ENCODE measurements at regions not wholly inside any gene's neighbourhood (a gene's known extent, or its start where the extent isn't known, plus 50 kb on each side); places are given as distances from the start of the nearest gene placed in this dataset.

DNA sequence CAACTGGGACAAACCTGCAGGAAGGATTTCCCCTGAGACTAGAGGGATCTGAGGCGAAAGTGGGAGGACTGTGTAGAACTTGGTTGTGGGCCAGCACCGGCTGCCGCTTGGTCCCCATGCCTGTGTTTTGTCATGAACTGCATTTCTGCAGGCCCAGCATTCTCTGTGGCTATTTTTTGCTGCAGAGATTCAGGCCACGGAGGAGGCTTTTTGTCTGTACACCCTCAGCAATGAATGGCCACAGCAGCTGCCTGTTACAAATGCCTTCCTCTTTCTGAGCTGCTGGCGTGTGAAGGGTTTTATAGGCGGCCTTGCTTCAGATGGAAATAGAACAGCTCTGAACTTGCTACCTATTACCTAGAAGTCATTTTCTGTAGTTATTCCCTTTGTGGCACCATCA, 164.4 kb downstream of the SH2D4B start:
- TF ChIP-seq, protein P1, sequence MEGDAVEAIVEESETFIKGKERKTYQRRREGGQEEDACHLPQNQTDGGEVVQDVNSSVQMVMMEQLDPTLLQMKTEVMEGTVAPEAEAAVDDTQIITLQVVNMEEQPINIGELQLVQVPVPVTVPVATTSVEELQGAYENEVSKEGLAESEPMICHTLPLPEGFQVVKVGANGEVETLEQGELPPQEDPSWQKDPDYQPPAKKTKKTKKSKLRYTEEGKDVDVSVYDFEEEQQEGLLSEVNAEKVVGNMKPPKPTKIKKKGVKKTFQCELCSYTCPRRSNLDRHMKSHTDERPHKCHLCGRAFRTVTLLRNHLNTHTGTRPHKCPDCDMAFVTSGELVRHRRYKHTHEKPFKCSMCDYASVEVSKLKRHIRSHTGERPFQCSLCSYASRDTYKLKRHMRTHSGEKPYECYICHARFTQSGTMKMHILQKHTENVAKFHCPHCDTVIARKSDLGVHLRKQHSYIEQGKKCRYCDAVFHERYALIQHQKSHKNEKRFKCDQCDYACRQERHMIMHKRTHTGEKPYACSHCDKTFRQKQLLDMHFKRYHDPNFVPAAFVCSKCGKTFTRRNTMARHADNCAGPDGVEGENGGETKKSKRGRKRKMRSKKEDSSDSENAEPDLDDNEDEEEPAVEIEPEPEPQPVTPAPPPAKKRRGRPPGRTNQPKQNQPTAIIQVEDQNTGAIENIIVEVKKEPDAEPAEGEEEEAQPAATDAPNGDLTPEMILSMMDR (IDR thresholded peaks at IDR 0.05): no peak
- no peak for TF ChIP-seq POLR2A (IDR thresholded peaks at IDR 0.05)
